Dedifferentiated amniotic fluid mesenchymal stem cell (primary cell): ENCODE measurements at regions not wholly inside any gene's neighbourhood (a gene's known extent, or its start where the extent isn't known, plus 50 kb on each side); places are given as distances from the start of the nearest gene placed in this dataset.

Experiments used
- DNase-seq: peaks from one replicate; pipeline ENCODE4 v3.0.0-alpha.2; 2016; ENCODE audit errors: extremely low spot score

DNA sequence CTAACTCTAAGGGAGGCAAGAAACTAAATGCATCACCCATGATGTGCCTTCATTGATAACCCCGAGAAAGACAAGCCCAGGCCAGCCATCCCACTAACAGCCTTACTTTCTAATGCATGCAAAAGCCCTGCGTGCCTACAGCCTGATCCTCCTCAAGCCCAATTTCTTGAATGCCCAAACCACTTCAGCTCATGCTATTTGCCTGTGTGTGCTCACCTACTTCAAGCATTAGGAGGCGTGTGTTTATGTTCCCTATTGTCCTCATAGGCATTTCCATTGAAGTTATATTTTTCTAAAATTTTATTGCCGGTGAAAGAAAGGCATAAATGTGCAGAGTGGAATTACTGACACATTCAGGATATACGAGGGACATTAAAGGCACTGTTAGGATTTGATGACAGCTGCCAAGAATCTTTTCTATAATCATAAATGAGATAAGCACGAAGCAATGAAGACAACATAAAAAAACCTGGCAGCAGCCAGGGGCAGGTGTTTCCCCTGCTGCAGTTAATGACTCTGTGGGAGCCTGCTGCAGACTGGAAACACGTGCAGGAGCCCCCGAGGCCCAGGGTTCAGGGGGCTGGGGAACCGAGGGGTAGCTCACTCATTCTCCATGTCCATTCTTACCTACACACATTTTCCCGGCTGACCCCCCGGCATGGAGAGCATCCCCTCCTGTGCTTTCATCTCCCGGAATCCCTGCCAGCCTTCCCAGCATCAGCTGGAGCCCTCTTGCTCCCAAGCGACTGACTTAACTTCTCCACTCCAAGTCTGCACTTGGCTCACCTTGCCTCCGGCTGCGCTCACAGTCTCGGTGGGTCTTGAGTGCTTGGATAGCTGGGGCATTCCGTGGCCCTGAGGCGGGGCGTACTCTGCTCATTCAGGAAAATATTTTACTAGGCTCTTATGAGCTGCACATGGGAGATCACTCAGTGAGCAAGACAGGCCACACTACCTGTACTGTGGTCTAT is 292.3 kb upstream of the SIX2 start:
- no peak for DNase-seq

DNA sequence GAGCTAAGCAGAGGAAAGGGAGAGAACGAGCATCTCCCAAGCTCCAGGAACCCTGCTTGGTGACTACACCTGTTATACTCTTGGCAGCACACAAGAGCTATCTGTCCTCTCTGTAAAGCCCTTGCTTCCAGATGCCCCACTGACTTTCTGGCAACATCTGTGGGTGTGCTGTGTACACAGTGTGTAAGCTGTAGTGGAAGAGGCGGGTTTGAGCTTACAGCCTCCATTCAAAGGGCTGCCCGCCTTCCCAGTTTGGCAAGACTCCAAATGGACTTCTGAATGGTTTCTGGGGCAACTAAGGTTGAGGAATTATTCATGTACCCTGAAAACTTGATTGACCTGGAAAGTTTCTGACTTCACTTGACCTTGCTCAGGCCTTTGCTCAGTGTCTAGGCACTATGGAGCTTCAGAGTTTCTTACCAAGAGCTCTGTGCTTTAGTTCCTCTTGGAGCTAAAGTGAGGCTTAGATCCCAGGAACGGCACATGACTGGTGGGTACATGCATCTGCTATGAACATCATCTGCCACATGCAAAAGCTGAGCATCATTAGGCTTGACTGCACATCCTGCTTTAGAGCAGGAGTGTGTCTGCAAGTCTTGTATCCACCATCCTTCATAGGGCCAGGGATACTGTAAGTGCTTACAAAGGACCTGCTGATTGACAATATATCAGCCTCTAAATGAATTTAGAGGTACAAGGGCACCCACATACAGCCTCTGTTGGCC is 290.9 kb upstream of the SIX2 start:
- DNase-seq, result no peak

DNA sequence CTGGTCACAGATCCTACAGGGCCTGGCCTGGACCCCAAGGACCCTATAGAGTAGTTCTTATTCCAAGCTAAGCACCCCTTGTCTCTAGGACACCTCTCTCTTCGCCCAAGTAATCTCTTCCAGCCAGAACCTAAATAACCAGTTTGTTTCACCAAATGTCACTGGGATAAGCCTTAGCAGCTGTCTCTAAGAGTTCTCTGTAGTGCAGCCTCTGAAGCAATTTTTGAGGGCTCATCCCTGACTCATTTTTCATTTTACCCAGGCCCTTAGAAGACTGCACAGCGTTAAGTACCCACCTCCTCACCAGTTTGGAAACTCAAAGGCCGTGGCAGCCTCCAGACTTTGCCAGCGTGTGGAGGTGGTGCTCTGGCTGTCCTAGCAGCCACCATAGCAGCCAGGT is 290.1 kb upstream of the SIX2 start:
- DNase-seq, result no peak

DNA sequence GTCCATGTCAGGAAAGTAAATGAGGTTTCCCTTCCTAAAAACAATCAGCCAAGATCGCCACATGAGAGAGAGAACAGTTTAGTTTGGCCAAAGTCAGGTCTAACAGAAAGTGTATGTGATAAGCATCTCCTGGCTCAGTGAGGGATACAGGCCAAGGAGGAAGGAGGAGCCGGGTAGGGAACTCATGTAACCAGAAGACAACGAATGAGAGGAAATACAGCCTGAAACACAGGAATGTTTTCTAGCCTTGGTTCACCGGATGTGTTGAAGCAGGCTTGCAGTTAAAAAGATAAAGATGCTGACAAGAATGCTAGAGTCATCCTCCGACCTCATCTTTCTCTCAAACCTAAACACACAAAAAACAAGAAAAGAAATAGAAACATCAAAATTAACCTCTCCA is 283.9 kb upstream of the SIX2 start:
- no peak for DNase-seq

DNA sequence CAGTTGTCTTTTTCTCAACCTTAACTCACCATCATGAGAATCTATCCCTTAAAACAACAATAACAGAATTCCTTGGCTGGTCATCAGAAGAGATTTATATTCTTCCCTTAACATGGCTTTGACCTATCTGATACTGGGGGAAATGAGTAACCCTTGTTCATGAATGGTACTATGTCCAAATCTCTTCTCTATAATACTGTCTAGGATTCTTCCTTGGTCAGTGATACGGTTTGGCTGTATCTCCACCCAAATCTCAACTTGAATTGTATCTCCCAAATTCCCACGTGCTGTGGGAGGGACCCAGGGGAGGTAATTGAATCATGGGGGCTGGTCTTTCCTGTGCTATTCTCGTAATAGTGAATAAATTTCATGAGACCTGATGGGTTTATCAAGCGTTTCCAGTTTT is 282.0 kb upstream of the SIX2 start:
- no peak for DNase-seq

DNA sequence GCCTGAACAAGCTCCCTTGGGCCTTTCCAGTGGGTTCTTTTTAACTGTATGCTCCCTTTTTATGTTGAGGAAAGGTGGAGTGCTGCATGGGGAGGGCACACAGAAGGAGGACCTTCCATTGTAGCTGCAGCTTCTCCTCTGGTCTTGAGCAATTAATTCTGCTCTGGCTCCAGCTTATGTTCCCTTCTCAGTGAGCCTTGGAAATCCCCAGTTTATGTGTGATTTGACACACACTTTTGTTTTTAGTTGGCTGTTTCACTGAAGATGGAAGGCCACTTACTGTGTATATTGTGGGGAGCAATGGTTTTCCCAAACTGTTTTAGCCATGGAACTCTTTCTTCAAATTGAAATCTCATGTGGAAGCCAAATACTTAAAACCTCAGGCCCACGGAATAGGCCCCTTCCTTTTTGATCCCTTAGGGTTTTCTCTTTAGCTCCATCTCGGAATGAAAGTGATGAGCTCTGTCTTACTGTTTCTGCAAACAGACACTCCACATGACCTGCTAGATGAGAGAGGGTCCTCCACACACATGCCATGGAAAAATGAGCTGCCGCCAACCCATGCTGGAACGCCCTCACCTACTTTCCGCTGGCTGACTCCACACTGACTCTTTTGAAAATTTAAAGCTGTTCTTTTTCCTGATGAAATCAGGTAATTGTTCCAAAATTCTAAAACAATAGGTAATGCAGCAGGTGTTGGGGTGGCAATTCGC is 280.9 kb upstream of the SIX2 start:
- no peak for DNase-seq

DNA sequence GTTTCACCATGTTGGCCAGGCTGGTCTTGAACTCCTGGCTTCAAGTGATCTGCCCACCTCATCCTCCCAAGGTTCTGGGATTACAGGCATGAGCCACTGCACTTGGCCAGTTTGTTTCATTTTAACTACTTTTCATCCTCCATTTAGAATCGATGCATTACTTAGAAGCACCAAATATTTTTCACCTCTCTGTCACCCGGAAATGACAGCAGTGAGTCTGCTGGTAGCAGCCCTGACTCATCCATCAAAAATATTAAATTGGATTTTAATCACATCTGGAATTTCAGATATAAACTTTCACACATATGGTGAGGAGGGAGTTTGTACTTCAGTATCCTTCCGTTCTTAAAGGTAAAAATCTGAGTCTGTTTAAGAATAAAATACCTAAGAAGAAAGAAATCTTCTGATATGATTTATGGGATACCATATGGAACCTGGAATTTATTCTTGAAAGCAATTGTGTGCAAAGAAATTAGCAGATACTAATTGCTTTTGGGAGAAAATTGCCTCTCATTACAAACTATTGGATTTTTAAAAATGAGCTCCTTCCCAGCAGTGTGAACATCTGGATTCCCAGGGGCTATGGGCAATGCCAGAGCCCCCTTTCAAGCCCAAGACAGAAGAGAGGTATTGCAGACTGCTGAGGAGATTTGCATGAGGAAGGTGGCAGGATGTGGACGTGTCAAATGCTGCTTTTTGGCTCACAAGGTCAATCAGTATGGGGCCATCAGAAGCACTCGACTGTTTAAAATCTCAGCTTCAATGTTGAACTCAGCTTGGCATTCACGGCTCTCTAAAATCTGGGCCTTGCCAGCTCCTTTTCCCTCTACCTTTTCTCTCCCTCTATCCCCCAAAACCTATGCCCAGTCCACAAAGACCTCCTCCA is 279.5 kb upstream of the SIX2 start:
- no peak for DNase-seq

DNA sequence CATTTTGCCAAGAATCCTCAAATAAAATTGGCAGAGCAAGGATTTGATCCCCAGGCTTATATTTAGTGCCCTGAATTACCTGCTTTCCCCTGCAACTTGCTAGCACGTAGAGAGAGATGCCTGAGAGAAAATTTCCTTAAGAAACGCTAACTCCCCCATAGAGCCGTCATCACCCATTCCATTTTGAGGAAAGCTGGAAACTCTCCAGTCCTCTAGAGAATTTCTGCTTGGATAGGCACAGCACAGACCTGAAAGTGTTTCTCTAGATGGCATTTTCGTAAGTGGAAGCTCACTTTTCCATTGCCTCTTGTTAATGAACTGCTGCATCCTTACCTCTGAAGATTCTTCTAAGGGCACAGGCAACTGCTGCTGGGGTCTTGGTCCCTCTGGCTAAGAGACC is 277.8 kb upstream of the SIX2 start:
- DNase-seq, result no peak

DNA sequence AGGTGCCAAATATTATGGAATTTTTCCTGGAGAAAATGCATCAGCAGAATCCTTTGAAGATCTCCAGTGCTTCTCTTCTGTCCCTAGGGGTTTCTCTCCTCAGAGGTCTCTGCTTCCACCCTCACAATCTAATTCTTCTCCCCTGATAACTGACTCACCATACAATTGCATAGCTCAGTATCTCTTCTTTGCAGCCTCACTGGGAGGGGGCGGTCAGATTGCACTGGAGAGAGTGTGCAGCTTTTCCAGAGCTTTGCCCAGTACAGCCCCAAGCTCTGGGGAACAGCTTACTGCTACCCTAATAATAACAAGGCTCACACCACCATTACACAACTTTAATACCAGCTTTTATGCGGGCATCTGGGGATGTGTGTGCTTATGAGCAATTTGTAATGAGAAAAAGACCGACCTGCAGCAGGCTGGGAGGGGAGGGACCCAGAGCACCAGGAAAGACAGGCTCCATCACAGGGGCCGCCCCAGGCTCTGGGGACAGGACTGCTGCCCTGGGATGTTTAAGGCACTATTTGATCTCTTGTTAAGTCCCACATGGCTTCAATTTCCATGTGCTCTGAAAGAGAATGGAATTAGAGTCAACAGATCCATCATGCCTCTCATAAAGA is 276.6 kb upstream of the SIX2 start:
- no peak for DNase-seq

DNA sequence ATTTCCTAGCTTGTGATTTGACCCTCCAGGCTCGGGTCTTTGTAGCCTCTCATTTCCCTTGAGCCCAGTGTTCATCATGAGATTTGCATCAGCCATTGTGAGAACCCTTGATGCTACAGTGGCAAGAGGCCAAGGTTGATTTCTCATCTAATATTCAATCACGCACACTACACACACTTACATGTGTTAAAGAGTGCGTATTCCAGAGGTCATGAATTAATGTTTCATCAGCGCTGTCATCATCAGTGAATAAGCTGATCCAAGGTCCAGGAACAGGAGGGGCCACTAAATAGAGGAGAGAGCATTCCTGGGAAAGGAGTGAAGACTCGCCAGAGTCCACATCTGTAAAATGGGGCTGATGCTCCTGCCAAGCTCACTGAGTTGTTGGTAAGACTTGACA is 276.1 kb upstream of the SIX2 start:
- no peak for DNase-seq

DNA sequence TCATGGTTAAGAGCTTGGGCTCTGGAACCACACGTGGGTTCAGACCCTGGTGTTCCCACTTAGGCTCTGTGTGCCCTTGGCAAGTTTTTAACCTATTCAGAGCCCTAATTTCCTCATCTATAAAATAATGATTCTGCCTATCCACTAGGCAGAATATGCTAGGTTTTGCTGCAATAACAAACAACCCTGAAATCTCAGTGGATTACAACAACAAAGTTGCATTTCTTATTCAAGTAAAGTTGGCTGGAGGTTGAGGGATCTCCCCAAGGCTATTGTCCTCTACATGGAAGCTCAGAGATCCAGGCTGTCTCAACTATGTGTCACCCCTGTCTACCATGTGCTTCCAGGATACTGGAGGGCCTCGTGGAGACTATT is 275.4 kb upstream of the SIX2 start:
- DNase-seq, result no peak

DNA sequence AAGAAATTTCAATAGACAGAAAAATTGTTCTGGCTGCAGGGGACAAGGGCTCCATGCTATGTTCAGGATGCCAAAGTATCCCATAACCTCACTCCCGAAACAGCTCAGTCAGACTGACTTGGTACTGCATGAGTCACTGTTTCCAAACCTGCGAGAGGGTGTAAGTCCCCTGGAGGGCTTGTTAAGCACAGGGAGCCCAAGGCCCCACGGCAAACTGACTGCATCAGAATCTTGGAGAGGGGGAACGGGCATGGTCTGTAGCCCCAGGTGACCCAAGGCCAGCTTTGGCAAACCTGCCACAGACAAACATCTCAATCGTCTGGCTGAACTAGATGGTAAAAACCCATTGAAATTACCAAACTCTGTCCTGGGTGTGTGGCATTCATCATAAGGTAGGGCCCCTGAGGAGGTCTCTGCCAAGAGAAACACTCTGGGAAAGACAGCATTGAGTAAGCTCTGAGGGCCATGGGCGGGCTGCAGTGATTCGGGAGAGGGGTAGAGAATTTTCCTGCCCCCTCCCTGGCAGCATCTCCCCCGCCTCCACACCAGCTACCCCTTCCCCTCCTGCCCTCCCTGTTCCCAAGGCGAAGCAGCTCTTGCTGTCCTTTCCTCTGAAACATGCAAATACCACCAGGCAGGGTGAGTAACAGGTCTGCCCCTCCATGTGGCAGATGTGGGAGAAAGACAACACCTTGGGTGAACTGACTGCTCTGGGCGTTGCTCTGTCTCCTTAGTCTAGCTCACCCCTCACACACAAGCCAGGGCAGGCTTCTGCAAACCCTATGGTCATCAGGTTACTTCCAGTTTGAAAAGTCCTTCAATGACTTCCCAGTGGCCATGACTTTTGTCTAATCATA is 274.7 kb upstream of the SIX2 start:
- peak; percentile 80 for DNase-seq

DNA sequence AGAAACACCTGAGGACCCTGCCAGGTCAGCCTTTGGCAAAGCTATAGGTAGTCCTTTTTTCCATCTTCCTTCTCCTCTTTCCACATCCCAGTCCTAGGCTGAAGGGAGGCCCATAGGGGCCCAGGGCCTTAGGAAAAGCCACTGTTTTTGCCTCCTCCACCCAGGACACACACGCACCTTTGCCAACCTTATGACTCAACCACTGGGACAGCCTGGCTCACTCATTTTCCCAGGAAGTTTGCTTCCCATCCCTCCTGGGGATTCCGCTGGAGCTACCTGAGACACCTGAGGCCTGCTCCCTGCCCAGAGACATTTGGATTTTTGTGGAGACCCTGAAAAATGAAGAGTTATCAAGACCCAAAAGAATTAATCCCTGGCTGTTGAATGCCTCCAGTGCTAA is 273.4 kb upstream of the SIX2 start:
- DNase-seq, result no peak

DNA sequence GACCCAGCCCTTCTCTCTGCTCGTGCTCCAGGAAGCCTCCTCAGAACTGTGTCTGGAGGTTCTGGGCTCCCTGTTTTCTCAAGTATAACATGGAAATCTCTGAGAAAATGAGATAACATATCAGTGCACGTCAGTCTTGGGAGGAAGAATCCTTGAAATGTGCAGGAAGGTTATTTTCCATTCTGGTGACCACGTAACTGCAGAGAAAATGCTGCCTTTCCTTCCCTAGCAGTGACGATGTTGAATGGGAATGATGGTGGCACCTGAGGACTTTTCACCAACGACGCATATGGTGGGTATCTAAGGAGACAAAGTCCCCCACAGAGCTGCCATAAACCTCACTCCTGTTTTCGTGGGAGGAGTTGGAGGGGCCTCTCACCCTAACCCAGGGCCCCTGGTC is 272.1 kb upstream of the SIX2 start:
- no peak for DNase-seq

DNA sequence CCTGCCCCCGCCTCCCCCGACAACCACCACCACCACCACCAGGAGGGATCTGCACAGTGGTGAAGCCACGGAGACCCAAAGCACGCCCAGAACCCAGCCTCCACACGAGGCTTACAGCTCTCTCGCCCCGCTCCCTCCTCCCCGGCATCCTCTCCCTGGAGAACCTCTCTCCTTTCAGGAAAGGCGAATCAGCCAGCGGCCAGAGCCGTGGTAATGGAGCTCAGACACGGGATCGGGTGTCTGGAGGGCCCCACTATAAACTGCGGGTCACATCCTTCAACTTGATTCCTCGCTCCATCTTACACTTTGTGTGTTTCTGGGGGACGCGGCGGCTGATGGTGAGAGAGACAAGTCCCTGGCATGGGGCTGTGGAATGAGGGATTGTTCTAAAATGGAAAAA is 271.5 kb upstream of the SIX2 start:
- no peak for DNase-seq

DNA sequence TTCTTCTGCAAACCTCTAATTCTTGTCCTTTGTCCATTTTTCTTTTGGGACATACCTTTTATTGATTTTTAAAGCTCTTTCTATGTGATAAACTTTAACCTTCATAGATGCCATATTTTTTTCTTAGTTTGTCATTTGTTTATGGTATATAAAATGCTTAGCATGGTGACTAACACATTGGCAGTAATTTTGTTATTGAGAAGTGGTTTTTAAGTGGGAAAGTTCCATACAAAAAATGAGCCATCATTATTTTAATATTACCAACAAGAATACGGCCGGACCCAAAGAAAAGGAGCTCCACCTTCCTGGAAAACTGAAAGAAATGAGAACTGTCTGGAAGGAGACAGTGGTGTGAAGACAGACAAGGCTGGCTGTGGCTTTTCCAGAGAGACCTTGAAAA is 270.1 kb upstream of the SIX2 start:
- DNase-seq, result no peak

DNA sequence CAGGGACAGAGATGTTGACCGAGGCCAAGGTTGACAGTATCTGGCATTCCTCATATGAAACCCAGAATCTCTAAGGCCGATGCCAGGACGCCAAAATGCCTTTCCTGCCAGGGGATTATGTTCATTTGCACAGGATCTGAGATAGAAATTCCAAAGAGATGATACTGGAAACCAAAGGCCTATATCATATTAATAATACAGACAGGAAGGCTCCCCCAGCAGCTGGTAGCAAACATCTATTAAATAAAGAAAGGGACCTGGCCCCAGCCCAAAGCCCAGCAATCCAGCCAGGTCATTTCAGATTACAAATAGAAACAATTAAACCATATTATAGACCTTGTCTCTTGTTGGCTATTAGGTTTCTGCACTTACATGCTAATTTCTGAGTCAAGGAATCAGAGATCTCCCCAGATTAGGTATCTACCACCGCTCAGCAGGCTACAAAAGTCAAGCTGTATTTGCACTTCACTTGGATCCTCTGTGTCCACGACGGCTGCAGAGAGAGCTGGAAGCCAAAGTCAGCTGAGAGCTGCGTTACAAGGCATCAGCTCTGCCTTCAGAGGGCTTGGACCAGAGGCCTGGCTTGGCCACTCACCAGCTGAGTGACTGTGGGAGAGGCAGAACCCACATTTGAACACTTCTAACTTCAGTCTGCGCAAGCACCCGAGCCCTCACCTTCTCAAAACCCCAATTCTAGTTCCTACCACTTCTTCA is 269.3 kb upstream of the SIX2 start:
- no peak for DNase-seq

DNA sequence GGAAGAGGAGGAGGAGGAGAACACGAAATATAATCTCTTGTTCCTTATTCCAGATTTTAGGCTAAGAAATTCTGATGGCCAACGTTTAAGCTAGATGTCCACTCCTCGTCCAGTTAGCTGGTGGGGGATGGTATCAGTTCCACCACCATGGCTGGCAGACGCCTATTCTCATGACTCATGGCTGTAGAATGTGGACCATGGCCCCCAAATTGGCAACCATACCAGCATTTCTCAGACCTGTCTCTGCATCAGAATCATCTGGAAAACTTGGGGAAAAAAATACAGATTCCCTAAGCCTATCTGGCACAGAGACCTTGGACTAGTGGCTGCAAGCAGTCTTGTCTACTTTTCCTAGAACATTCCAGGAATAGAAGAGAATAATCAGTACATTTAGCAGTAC is 267.7 kb upstream of the SIX2 start:
- no peak for DNase-seq

DNA sequence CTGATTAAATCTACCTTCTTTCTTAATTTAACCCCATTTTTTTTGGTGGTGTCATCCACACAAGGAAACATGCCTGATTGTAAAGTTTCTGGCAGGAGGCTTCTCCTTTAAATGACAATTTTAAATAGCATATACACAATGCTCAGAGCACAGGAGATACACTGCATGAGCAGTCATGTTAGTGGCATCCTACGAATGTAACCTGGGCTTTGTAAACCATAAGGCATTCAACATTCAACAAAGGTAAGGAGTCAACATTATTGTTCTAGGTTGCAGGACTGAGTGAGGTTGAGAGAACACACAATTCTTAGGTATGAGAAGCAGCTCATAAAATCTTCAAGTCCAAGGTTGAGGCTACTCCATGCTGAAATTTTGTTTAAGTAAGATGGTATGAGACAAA is 266.6 kb upstream of the SIX2 start:
- DNase-seq, result no peak
